ENCODE measurements at regions not wholly inside any gene's neighbourhood (a gene's known extent, or its start where the extent isn't known, plus 50 kb on each side); places are given as distances from the start of the nearest gene placed in this dataset.
"Not testable (repeated sequence)": the region's sequence is repeated elsewhere in the genome, so short reads cannot be mapped to it uniquely, and the experiment has no call there.

DNA sequence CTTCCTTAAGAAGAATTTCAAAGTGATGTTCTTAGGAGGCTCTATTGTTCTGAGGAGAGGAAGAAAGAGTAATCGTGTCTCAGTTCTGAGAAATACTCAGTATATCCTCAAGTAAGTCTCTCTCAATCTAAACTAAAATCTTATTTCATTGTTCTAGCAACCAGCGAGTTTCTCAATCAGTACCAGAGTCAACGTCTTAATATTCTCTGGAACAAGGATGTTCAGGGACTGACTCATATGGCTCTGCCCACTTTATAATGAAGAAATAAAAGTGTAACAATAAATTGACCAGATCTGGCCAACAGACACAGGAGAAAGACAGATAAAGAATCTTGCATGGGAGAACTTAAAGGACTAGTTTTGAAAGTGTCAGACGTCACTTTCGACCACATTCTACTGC is 469.8 kb upstream of the FLRT2 start:
- ChIA-PET POLR2A (no interaction called here), CTCF (no interaction called here)
- DNase-seq (ENCODE audit: extremely low spot score), result no peak
- TF ChIP-seq SUZ12 (IDR thresholded peaks at IDR 0.05) (no peak), ELF4 (IDR thresholded peaks at IDR 0.05) (no peak), CTBP1 (IDR thresholded peaks at IDR 0.05; ENCODE audit: borderline replicate concordance) (no peak), ARNT (IDR thresholded peaks at IDR 0.05) (no peak), ZNF384 (IDR thresholded peaks at IDR 0.05) (no peak), FOXA1 (IDR thresholded peaks at IDR 0.05) (no peak), HDGF (IDR thresholded peaks at IDR 0.05; ENCODE audit: borderline replicate concordance) (no peak), FOXK2 (IDR thresholded peaks at IDR 0.05) (no peak), L3MBTL2 (conservative IDR thresholded peaks at IDR 0.05) (no peak), NFRKB (IDR thresholded peaks at IDR 0.05) (no peak)
- TF ChIP-seq, protein P1, sequence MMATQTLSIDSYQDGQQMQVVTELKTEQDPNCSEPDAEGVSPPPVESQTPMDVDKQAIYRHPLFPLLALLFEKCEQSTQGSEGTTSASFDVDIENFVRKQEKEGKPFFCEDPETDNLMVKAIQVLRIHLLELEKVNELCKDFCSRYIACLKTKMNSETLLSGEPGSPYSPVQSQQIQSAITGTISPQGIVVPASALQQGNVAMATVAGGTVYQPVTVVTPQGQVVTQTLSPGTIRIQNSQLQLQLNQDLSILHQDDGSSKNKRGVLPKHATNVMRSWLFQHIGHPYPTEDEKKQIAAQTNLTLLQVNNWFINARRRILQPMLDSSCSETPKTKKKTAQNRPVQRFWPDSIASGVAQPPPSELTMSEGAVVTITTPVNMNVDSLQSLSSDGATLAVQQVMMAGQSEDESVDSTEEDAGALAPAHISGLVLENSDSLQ (IDR thresholded peaks at IDR 0.05), result no peak

DNA sequence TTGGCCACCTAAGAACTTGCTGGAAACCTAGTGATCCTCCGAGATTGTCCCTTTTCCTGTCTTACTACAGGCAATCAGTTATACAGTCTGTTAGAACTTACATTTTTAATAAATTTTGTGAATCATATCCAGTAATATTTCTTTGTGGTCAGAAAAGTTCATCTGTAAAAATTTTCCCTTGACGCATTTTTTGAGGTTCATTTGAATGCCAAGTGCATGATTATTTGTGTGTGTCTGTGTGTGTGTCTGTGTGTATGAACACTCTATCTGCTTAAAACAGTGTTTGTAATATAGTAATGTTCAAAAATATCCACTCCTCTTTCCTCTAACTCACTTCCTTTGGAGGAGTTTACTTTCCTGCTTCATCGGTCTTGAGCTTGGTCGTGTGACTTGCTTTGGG is 468.7 kb upstream of the FLRT2 start:
- ChIA-PET CTCF (no interaction called here), POLR2A (no interaction called here)
- TF ChIP-seq NFRKB (IDR thresholded peaks at IDR 0.05) (no peak), ELF4 (IDR thresholded peaks at IDR 0.05) (no peak)
- no peak for DNase-seq (ENCODE audit: extremely low spot score)

DNA sequence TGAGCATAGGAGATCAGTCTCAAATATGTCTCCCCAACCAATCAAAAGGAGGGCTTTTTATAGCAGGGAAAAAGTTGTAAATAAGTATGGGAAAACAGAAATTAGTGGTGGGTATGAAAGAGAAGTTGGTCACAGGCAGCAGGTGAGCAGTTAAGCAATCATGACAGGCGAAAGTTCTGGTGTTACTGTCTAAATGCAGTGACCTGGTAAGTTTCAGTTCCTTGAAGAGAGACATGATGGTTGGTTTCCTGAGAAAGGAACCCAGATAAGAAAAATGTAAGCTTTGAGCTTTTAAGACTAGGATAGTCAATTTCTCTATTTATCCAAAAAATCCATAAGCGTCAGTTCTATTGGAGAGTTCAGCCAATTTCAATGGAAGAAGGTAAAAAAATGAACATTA is 466.2 kb upstream of the FLRT2 start:
- POLR2A ChIA-PET, result no interaction called here
- CTCF ChIA-PET, result no interaction called here
- TF ChIP-seq ARNT (IDR thresholded peaks at IDR 0.05), result no peak
- no peak for DNase-seq (ENCODE audit: extremely low spot score)

DNA sequence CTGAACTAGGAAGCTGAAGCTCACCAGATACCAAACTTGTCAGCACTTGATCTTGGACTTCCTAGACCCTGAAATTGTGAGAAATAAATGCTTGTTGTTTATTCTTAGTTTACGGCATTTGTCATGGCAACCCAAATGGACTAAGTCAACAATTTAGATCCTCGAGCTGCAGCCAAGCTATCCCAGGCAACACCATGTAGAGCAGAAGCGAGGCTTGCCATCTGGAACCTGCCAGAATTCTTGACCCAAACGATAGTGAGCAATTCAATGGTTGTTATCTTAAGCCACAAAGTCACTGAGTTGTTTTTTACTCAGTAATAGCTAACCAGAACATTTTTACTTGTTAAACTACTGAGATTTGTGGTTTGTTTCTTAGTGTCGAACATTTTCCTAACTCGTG is 458.5 kb upstream of the FLRT2 start:
- ChIA-PET CTCF (no interaction called here), POLR2A (no interaction called here)
- no peak for TF ChIP-seq NFRKB (IDR thresholded peaks at IDR 0.05)
- TF ChIP-seq L3MBTL2 (conservative IDR thresholded peaks at IDR 0.05), result no peak
- no peak for TF ChIP-seq SP1 (IDR thresholded peaks at IDR 0.05)
- TF ChIP-seq ZNF384 (IDR thresholded peaks at IDR 0.05), result no peak
- TF ChIP-seq LEF1 (IDR thresholded peaks at IDR 0.05; ENCODE audit: borderline replicate concordance), result no peak
- no peak for TF ChIP-seq ARNT (IDR thresholded peaks at IDR 0.05)
- TF ChIP-seq FOXM1 (IDR thresholded peaks at IDR 0.05; ENCODE audit: borderline replicate concordance), result no peak
- TF ChIP-seq FOXA1 (IDR thresholded peaks at IDR 0.05), result no peak
- no peak for TF ChIP-seq TARDBP (IDR thresholded peaks at IDR 0.05)
- no peak for TF ChIP-seq CTBP1 (IDR thresholded peaks at IDR 0.05; ENCODE audit: borderline replicate concordance)
- no peak for TF ChIP-seq ELF4 (IDR thresholded peaks at IDR 0.05)
- TF ChIP-seq BHLHE40 (IDR thresholded peaks at IDR 0.05; ENCODE audit: borderline replicate concordance), result no peak
- no peak for TF ChIP-seq SUZ12 (IDR thresholded peaks at IDR 0.05)
- TF ChIP-seq, protein P1 (IDR thresholded peaks at IDR 0.05), result no peak
- TF ChIP-seq HDGF (IDR thresholded peaks at IDR 0.05; ENCODE audit: borderline replicate concordance), result no peak
- TF ChIP-seq FOXK2 (IDR thresholded peaks at IDR 0.05), result no peak
- DNase-seq (ENCODE audit: extremely low spot score), result no peak

DNA sequence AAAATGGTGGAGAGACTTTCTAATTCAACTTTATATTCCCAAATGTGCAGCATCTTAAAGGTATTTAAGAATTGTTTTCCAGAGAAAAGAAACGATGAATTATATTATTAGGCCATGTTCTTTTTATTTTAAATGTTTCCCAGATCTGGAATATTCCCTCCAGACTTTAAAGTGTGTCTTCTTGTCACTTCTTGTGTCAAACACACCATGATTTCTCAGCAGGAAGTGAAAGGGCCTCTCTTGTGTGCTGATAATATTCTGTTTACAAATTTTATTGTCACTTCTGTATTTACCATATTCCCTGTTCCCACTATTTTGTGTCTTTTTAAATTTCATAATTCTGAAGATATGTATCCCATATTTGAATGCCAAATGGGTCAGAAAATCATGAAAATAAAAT is 455.0 kb upstream of the FLRT2 start:
- TF ChIP-seq BHLHE40 (IDR thresholded peaks at IDR 0.05; ENCODE audit: borderline replicate concordance) (no peak), HDGF (IDR thresholded peaks at IDR 0.05; ENCODE audit: borderline replicate concordance) (no peak), CTBP1 (IDR thresholded peaks at IDR 0.05; ENCODE audit: borderline replicate concordance) (no peak), NFRKB (IDR thresholded peaks at IDR 0.05) (no peak), ARNT (IDR thresholded peaks at IDR 0.05) (no peak), SP1 (IDR thresholded peaks at IDR 0.05) (no peak), LEF1 (IDR thresholded peaks at IDR 0.05; ENCODE audit: borderline replicate concordance) (no peak), ZNF384 (IDR thresholded peaks at IDR 0.05) (no peak), L3MBTL2 (conservative IDR thresholded peaks at IDR 0.05) (no peak)
- DNase-seq (ENCODE audit: extremely low spot score), result no peak
- ChIA-PET POLR2A (no interaction called here), CTCF (no interaction called here)

DNA sequence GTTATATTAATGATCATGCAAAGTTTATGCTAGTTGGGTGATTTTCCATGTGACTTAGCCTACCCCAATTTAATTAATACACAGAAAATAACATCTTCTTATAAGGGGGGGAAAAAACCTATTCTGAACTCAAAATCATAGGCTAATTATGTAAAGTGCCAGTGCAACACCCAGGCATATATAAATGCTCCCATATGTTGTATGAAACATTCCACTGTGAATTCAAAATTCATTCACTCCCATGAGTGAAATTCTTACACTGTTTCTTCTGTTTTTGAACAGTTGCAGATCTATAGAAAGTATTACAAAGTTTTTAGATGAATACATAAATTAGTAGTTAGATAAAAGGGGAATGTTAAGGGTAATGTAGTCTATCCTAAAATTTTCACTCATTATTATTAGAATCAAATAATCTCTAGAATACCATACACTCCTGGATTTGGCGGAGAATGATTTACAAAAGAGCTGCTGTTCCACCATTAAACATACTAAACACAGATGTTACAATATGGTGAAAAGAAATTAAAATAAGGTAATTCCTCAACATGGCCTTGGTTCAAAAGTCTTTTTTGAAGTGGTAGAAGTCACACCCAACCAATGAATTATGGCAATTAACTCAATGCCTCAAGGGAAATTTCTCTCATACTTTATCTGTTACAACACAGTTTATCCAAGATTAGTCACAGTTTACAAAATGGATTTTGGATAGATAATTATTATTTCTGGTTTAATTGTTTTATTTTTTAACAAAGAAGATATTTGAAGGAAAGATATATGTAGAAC is 454.1 kb upstream of the FLRT2 start:
- CTCF ChIA-PET, result no interaction called here
- POLR2A ChIA-PET, result no interaction called here
- no peak for DNase-seq (ENCODE audit: extremely low spot score)
- TF ChIP-seq BHLHE40 (IDR thresholded peaks at IDR 0.05; ENCODE audit: borderline replicate concordance) (no peak), HDGF (IDR thresholded peaks at IDR 0.05; ENCODE audit: borderline replicate concordance) (no peak), L3MBTL2 (conservative IDR thresholded peaks at IDR 0.05) (no peak), ELF4 (IDR thresholded peaks at IDR 0.05) (no peak), SUZ12 (IDR thresholded peaks at IDR 0.05) (no peak), TARDBP (IDR thresholded peaks at IDR 0.05) (no peak), FOXK2 (IDR thresholded peaks at IDR 0.05) (no peak), FOXM1 (IDR thresholded peaks at IDR 0.05; ENCODE audit: borderline replicate concordance) (no peak), ARNT (IDR thresholded peaks at IDR 0.05) (no peak)

DNA sequence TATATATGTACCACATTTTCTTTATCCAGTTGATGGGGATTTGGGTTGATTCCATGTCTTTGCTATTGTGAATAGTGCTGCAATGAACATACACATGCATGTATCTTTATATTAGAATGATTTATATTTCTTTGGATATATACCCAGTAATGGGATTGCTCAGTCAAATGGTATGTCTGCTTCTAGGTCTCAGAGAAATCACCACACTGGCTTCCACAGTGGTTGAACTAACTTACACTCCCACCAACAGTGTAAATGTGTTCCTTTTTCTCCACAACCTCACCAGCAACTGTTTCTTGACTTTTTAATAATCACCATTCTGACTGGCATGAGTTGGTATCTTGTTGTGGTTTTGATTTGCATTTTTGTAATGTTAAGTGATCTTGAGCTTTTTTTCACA is 452.2 kb upstream of the FLRT2 start:
- DNase-seq (ENCODE audit: extremely low spot score); CTCF ChIA-PET; POLR2A ChIA-PET: not testable (repeated sequence)
